GM21619 (cell line): ENCODE measurements at regions not wholly inside any gene's neighbourhood (a gene's known extent, or its start where the extent isn't known, plus 50 kb on each side); places are given as distances from the start of the nearest gene placed in this dataset.

Experiments
- ATAC-seq: cut with Tn5 transposase; IDR thresholded peaks from one replicate; pipeline ENCODE4 v1.9.1; 2021; ENCODE audit not compliant: unreplicated experiment

GRCh38 chr21:26659182-26659581 is 86.1 kb upstream of the CYYR1 start:
- no peak for ATAC-seq

- no peak for ATAC-seq
Observed at GRCh38 chr21:26655460-26655859, 82.4 kb upstream of the CYYR1 start.

GRCh38 chr21:26653430-26653829 is 80.3 kb upstream of the CYYR1 start:
- no peak for ATAC-seq

- no peak for ATAC-seq
Observed at GRCh38 chr21:26652854-26653253, 79.8 kb upstream of the CYYR1 start.

- no peak for ATAC-seq
Observed at GRCh38 chr21:26641062-26641461, 68.0 kb upstream of the CYYR1 start.

- no peak for ATAC-seq
Observed at GRCh38 chr21:26637201-26637745, 64.2 kb upstream of the CYYR1 start.

GRCh38 chr21:26635681-26636080 is 62.6 kb upstream of the CYYR1 start:
- ATAC-seq, result no peak

GRCh38 chr21:26632691-26633090 is 59.6 kb upstream of the CYYR1 start:
- no peak for ATAC-seq

GRCh38 chr21:26626187-26626586 is 53.1 kb upstream of the CYYR1 start:
- no peak for ATAC-seq

GRCh38 chr21:26624983-26625519 is 52.0 kb upstream of the CYYR1 start:
- ATAC-seq, result no peak
